NCI-H1436 treated with DMSO at 0.1 percent for 48 hours (cell line): ENCODE measurements at regions not wholly inside any gene's neighbourhood (a gene's known extent, or its start where the extent isn't known, plus 50 kb on each side); places are given as distances from the start of the nearest gene placed in this dataset.

Experiments
- DNase-seq: peaks from one replicate; lab custom pipeline; 2025; lab: John Stamatoyannopoulos, UW

GRCh38 chr7:67762516-67762915 lies 765.9 kb downstream of the TYW1 start:
- no peak for DNase-seq

- no peak for DNase-seq
These were observed 767.7 kb downstream of the TYW1 start for GRCh38 chr7:67764289-67764688.

GRCh38 chr7:67765481-67766175 lies 769.0 kb downstream of the TYW1 start:
- no peak for DNase-seq

- DNase-seq = no peak
These were observed 770.3 kb downstream of the TYW1 start for GRCh38 chr7:67766906-67767410.

- no peak for DNase-seq
These were observed 775.4 kb downstream of the TYW1 start for GRCh38 chr7:67771846-67772605.

- DNase-seq = no peak
These were observed 776.4 kb downstream of the TYW1 start for GRCh38 chr7:67773081-67773480.

GRCh38 chr7:67777119-67777518 lies 780.5 kb downstream of the TYW1 start:
- DNase-seq = no peak

GRCh38 chr7:67781841-67782240 lies 785.2 kb downstream of the TYW1 start:
- DNase-seq = no peak

- DNase-seq = no peak
These were observed 789.4 kb downstream of the TYW1 start for GRCh38 chr7:67786021-67786420.

GRCh38 chr7:67788669-67789068 lies 792.0 kb downstream of the TYW1 start:
- DNase-seq = no peak

- no peak for DNase-seq
These were observed 795.3 kb downstream of the TYW1 start for GRCh38 chr7:67791918-67792317.

- no peak for DNase-seq
These were observed 797.9 kb downstream of the TYW1 start for GRCh38 chr7:67794544-67794943.

GRCh38 chr7:67803789-67804188 lies 807.2 kb downstream of the TYW1 start:
- no peak for DNase-seq

- no peak for DNase-seq
These were observed 809.4 kb downstream of the TYW1 start for GRCh38 chr7:67805921-67806471.

- DNase-seq = no peak
These were observed 811.2 kb downstream of the TYW1 start for GRCh38 chr7:67807826-67808225.

- no peak for DNase-seq
These were observed 813.0 kb downstream of the TYW1 start for GRCh38 chr7:67809586-67809985.

GRCh38 chr7:67813621-67814292 lies 817.1 kb downstream of the TYW1 start:
- DNase-seq = no peak

- no peak for DNase-seq
These were observed 820.8 kb downstream of the TYW1 start for GRCh38 chr7:67817481-67817880.

- no peak for DNase-seq
These were observed 824.5 kb downstream of the TYW1 start for GRCh38 chr7:67821116-67821515.

GRCh38 chr7:67823345-67823744 lies 826.7 kb downstream of the TYW1 start:
- DNase-seq = no peak

- no peak for DNase-seq
These were observed 828.7 kb downstream of the TYW1 start for GRCh38 chr7:67825356-67825755.

- DNase-seq = no peak
These were observed 845.3 kb downstream of the TYW1 start for GRCh38 chr7:67841896-67842295.

GRCh38 chr7:67842571-67842970 lies 845.9 kb downstream of the TYW1 start:
- no peak for DNase-seq
